ENCODE measurements at regions not wholly inside any gene's neighbourhood (a gene's known extent, or its start where the extent isn't known, plus 50 kb on each side); places are given as distances from the start of the nearest gene placed in this dataset.
"Not testable (repeated sequence)": the region's sequence is repeated elsewhere in the genome, so short reads cannot be mapped to it uniquely, and the experiment has no call there.

DNA sequence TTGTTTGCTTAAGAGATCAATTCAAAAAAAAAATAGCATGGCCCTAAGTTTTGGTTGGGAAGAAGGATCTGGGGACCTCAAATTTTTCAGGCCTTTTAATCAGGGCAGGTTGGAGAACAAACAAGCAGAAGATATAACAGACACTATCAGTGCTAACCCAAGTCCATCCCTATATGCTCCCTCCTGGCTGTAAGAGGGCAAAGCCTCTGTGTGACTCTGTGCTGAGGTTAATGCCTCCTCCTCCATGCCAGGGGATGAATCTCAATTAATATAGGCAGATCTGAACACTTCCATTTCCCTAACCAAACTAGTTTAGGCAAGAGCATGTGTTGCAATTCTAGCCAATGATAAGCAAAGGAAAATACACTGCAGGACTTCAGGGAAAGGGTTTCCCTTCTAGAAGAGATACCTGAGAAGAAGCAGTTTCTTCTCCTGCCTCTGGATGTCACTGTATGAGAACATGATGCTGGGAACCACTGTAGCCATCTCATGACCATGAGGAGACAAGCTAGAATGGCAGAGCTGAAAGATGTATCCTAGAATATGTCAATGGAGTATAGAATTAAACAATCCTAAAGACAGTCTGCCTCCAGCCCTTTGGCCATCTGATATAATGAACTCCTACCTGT, 76.0 kb downstream of the CHD9NB start:
- DNase-seq (ENCODE audit: low spot score) = no peak

DNA sequence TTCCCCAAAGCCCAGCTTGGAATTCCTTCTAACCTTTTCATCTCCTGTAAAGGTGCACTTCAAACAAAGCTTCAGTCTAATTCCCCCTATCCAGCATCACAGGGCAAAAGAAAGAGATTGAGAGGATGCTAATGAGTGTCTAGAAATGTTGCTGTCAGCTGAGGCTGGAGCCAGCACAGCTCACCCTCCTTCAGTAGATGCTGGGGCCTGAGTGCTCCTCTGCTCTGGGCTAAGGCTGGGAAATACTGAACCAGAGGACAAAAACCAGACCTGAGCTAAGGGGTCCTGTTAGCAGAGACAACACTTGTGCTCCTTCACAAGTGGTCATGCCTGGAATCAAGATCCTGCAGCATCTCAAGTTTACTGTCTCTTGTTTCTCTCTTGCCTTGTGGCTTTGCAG, 85.0 kb downstream of the CHD9NB start:
- DNase-seq (ENCODE audit: low spot score) = no peak

DNA sequence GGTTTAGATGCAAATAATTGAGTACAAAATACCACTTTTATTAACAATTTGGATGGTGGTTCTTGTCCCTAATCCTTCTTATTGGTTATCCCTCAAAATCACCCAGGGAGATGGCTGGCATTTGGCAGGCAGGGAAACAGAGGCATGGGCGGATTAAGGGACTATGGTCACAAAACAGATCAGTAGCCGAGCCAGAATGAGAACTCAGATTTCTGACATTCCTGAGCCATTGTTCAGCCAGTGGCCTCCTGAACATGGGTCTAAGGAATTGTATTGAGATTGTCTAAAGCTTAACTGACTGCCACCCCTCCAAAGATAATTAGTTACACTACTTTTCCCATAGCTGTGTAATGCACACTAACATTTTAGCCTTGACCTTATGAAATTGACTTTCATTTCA, 88.4 kb downstream of the CHD9NB start:
- no peak for DNase-seq (ENCODE audit: low spot score)

DNA sequence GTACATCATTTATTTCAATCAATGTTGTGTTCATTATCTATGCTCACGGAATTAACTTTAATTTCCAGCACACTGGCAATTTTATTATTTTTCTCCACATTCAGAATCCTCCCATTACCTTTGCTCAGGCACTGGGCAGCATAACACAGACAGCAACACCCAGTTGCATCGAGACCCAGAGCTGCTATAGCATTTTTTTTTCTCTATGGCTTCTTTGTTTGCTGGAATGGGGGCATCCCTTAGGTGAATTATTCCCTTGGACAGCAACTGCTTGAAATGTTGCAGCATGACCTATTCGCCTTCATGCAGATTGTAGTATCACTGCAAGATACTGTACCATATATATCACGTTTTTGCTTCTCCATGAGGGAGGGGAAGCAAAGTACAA, 88.8 kb downstream of the CHD9NB start:
- no peak for DNase-seq (ENCODE audit: low spot score)

DNA sequence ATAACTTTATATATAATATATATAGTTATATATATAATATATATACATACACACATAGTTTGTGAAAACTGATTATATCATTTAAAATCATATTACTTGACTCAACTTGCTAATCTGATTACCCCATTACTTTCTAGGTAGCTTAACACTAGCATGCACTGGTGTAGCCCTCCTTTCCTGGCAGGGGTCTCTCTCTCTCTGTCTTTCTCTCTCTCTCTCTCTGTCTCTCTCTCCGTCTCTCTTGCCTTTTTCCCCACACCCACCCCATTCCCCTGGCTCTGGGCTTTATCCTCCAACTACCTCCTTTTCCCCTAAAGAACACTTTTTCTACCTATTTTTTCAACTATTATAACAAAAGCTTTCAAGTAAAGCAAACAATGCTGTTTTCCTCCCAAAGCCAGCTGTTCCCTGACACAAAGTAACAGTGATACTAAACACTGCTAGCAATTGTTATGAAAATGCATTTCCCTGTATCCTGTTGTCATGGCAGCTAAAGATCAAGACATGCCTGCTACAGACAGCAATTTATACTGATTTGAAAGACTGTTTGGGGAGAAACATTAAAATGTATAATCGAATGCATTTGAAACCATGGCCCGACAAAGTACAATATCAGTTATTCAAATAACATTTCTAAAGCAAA, 89.4 kb downstream of the CHD9NB start:
- no peak for DNase-seq (ENCODE audit: low spot score)

DNA sequence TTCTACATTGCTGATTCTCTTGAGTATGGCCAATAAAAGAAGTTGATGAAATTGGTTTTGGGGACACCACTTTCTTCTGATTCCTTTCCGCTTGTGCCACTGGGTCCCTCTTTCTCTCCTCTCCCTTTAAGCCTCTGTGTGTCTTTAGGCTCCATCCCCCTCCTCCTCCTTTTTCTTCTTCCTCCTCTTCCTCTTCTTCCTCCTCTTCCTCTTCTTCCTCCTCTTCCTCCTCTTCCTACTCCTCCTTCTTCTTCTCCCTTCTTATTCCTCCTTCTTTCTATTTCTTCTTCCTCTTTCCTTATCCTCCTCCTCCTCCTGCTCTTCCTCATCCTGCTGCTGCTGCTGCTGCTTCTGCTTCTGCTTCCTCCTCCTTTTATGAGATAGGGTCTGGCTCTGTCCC, 93.7 kb downstream of the CHD9NB start:
- no peak for DNase-seq (ENCODE audit: low spot score)

DNA sequence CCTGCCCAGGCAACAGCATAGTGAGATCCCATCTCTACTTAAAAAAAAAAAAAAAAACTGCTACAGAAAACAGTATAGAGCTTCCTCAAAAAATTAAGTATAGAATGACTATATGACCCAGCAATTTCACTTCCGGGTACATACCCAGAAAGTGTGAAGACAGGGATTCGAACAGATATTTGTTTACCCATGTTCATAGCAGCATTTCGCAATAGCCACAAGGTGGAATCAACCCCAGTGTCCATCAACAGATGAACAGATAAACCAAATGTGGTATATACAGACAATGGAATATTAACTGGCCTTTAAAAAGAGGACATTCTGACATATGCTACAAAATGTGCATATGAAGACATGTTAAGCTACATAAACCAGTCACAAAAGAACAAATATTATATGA, 95.5 kb downstream of the CHD9NB start:
- no peak for DNase-seq (ENCODE audit: low spot score)

DNA sequence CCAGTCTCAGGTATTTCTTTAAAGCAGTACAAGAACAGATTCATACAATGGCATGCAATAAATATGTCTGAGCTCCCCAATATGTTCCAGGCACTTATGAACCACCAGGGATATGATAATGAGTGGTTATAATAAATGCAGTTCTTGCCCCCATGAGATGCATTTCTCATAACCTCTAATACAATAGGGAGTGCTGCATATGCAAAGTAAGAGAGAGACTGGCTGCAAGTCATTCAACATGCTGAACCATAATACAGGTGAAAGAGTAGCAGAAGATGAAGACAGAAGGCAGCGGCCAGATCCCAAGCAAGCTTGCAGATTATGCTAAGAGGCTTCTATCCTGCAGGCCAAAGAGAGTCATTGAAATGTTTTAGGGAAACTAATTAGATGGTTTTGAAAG, 96.7 kb downstream of the CHD9NB start:
- DNase-seq (ENCODE audit: low spot score) = no peak

DNA sequence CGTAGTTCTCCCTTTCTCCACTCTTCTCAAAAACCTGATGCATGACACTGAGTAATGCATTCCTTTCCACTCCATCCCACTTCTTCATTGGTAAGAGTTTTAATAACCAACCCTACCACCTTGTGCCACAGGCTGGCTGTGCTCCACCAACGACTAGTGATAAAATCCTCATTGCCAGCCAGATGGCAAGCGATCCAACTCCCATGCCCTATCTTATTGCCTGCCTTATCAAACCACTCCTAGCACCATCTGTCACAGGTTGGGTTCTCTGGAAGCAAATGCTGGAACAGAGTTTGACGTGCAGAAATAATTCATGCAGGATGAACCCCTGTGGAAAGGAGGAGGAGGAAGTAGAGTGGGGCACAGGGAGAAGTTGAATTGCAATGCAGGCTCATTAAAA, 99.5 kb downstream of the CHD9NB start:
- no peak for DNase-seq (ENCODE audit: low spot score)

DNA sequence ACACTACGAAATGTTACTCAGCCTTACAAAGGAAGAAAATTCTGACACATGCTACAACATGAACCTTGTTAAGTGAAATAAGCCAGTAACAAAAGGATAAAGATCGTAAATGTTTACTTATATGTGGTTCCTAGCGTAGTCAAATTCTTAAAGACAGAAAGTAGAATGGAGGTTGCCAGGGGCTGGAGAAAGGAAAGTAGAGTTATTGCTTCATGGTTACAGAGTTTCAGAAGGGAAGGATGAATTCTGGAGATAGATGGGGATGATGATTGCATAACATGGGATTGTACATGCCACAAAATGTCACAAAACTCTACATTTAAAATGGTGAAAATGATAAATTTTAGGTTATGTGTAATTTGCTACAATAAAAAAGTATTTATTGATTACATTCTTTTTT, 103.8 kb downstream of the CHD9NB start:
- DNase-seq (ENCODE audit: low spot score) = no peak

DNA sequence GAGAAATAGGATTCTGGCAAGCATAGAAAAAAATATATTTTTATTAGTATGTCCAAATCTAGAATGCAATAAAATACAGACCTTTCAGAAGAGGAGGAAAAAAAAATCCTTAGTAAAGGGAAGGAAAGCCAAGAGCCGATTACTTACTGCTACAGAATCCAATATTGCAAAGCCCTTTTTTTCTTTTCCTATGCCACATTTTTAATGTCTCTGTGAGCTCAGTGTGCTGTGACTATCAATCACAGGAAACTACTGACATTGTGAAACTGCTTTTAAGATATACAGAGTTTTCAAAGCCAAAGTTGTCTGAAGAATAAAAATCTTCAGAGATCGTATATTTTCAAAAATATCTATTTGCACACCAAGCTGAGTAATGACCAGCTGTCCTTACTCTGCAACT, 120.4 kb downstream of the CHD9NB start:
- DNase-seq (ENCODE audit: low spot score) = no peak

DNA sequence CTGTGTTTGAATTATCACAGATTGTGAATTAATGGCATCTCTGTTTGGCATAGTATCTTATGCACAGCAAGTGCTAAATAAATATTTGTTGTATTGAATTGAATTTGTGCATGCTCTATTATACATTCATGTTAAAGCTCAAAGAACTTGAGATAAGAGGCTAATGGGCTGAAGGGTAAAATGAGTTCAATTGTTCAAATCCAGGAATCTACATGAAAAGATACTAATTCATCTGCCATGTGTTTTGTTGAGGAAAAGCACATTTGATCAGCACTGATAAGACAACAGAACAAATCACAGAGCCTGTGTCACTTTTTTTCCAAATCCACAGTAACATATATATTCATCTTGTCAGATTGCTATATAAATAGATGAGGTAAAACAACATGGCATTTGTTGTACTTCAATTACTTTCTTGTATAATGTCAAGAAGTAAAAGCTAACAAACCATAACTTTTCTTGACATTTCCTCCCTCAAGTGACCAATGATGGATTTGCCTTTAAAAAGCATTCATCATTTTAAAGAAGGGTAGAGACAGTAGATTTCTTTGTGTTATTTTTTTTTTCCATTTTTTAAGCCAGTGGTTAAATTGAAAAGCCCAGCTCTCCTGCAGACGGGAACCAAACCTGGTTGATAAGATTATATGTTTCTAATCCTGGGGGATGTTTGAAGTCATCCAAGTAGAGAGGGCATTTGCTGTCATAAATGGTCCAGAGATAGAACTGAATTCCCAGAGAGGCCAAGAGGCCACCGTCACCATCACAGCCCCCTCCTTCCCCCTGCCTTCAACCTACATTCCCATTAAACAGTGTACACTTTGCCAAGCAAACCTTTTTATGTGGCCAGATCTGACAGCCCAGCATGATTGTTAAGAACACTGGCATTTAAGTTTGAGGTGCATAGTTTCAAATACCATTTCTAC, 123.0 kb downstream of the CHD9NB start:
- DNase-seq (ENCODE audit: low spot score) = no peak

DNA sequence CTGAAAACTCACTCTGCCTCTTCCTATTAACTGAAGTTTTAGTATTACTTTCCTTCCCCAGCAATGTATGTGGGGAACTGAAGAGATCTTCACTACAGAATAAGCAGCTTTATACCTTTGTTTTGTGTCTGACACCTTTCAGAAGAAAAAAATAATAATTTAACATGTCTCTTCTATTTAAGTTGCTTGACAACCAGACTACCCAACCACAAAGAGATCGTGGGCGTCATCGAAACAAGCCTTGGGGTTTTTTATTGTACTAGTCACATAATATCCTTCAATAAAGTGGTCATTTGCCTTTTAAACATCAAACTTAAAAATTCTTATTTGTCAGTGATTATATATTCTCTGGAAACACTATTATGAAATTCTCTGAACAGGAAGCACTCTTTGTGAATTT, 123.7 kb downstream of the CHD9NB start:
- DNase-seq (ENCODE audit: low spot score) = no peak

DNA sequence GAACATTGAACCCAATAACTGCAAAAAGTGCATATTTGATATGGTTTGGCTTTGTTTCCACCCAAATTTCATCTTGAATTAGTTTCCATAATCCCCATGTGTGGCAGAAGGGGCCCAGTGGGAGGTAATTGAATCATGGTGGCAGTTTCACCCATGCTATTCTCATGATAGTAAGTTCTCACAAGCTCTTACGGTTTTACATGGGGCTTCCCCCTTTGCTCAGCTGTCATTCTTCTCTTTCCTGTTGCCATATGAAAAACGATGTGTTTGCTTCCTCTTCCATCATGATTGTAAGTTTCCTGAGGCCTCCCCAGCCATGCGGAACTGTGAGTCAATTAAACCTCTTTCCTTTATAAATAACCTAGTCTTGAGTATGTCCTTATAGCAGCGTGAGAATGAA, 127.6 kb downstream of the CHD9NB start:
- DNase-seq (ENCODE audit: low spot score) = no peak

DNA sequence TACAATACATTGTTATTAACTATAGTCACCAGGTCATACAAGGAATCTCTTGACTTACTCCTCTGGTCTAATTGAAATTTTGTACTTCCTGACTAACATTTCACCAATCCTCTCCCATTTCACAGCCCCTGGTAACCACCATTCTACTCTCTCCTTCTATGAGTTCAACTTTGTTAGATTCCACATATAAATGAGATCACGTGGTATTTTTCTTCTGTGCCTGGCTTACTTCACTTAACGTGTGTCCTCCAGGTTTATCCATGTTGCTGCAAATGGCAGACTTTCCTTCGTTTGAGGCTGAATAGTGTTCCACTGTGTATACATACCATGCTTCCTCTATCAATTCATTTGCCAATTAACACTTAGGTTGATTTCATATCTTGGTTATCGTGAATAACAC, 128.5 kb downstream of the CHD9NB start:
- no peak for DNase-seq (ENCODE audit: low spot score)

DNA sequence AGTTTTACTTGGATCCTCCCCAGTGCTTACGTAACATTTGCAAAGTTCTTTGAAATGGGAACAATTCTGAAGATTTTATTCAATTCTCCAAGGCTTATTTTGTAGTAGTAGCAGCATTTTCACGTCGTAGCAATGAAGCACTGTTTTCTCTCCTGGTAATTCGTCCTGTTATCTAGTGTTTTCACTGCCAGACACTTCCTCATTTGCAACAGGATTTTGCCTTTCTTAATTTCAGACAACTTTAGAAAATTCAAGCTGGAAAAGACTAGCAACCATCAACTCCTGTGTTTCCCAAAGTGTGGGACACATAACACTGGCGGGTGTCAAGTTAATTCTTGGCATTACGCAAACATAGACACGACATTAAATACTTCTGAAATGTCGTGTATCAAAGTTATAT, 131.6 kb downstream of the CHD9NB start:
- no peak for DNase-seq (ENCODE audit: low spot score)

DNA sequence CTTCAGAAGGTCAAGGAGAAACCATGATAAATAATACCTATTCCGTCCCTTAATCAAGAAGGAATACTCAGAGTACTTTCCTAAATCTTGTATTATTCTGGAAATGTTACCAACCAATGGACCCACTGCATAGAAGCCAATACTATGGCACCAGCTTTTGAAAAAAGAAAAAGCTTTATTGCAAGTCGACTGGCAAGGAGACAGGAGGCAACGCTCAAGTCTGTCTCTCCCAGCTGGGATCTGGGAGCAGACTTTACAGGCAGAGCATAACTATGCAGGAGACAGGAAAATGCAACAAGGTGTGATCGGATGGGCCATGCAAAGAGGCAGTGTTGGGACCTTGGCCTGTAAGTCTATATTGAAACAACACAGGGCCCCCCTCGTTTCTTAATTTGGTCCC, 132.4 kb downstream of the CHD9NB start:
- DNase-seq (ENCODE audit: low spot score) = no peak

DNA sequence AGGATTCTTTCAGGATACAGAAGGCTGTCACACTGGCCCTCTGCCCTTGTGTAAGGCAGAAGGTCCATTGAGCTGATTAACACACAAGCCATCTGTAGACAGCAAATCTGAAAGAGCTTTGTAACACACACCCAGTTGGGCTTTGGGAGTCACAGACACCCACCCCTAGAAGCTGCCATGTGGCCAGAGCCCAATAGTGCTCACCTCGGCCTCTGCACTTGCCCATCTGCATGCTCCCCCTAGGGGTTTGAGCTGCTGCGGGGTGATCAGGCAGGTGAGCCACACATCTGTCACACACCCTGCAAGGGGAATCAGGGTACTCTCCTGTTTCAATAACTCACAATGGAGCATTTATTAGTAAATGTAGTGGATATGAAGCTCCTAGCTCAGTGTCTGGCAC, 138.3 kb downstream of the CHD9NB start:
- DNase-seq (ENCODE audit: low spot score) = no peak

DNA sequence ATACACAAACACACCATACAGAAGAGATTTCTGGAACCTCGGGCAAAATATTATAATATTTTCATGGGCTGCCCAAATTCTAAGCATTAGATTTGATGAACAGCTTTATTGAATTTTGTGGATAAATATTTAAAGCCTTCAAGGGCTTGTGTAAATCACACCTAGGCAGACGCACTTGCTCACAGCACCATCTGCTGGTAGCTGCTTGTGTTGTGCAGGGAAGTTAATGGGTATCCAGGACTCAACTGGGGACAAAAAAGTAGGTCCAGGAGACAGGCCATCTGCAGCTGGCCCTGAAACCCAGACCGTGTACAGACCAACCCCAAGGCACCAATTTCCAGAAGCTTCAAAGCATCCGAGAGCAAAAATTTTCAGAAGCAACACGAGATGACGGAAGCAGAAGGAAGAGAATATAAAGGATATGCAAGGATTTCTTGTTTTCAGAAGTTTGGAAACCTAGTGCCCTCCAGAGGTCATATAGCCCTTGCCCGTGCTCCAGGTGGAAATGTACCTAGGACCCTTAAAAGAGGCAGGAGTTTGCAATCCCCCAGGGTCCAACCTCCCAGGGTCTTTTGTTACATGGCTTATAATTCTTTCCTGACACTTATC, 140.0 kb downstream of the CHD9NB start:
- peak; percentile 45 for DNase-seq (ENCODE audit: low spot score)

DNA sequence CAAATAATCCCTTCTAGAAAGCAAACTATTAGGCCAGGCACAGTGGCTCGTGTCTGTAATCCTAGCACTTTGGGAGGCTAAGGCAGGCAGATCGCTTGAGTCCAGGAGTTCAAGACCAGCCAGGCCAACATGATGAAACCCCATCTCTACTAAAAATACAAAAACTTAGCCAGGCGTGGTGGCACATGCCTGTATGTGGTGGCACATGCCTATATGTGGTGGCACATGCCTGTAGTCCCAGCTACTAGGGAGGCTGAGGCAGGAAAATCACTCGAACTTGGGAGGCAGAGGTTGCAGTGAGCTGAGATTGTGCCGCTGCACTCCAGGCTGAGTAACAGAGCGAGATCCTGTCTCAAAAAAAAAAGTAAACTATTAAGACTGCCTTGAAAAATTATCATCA, 144.6 kb downstream of the CHD9NB start:
- not testable (repeated sequence) for DNase-seq (ENCODE audit: low spot score)

DNA sequence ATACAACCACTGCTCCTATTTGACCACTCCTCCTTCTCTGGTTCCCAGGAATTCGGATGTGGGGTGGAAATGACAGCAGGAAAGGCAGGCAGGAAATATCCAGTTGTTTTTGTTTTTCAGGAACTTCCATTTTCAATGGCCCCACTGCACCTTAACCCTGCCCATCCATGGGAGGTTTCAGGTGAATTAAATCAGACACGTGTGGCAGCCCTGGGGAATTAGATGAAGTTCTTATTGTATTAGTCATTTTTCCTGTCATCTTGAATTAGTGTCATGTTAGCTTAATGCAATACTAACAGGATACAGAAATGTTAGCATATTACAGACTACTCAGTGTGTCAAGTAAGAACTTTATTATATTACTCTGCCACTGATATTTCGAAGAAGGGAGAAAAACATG, 146.4 kb downstream of the CHD9NB start:
- no peak for DNase-seq (ENCODE audit: low spot score)

DNA sequence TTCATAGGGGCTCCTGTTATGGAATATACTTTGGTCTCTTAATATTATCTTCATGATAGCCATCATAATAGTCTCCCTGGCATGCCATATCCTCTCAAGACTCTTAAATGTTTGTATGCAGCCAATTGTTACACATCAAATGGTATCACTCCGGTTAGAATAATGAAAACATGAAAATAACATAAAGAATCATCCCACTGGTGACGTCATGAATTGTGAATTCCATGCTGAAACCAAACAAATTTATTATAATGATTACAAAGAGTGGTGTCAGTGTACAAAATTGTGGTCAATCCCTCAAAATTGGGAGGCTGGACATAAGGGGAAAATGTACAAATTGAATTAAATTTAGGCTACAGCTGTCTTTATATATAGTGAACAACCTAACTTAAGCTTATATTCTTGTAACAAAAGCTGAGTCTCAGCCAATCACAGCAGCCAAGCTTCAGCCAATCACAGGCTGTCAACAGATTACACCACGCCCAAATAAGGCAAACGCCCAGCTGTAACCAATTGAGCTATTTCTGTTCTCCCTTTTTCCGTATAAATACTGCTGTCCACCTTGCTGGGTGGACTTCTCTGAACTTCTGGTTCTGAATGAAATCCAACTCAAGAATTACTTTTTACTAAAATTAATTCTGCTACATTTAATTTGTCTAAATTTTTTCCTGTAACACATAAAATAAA, 156.1 kb downstream of the CHD9NB start:
- DNase-seq (ENCODE audit: low spot score) = no peak
